ENCODE measurements at regions not wholly inside any gene's neighbourhood (a gene's known extent, or its start where the extent isn't known, plus 50 kb on each side); places are given as distances from the start of the nearest gene placed in this dataset.
A peak's percentile ranks its signal among the peaks of the same experiment; 100 is the strongest.

DNA sequence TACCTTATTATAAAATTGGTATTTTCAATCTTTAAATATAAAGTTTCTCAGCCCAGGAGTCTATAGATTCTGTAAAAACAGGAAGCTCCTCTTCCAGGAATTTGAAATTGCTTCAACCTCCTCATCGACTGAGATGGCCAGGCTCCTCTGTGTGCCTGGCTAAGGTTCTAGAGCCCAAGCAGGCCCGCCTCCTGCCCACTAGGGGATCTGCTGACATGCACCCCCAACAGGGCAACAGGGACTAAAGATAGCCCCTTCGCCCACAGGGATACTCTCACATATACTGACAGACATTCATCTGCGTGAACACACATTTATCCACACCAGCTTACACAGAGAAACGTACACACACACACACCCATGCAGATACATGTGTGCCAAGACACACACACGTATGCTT, 183.1 kb upstream of the TLE3 start:
- no peak for DNase-seq

DNA sequence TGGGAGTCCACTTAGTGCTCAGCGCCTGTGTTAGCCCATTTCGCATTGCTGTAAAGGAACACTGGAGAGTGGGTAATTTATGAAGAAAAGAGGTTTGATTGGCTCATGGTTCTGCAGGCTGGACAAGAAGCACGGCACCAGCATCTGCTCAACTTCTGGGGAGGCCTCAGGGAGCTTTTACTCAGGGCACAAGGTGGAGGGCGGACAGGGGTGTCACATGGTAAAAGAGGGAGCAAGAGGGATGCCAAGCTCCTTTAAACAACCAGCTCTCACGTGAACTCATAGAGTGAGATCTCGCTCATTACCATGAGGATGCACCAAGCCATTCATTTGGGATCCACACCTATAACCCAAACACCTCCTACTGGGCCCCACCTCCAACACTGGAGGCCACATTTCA, 181.4 kb upstream of the TLE3 start:
- no peak for DNase-seq

DNA sequence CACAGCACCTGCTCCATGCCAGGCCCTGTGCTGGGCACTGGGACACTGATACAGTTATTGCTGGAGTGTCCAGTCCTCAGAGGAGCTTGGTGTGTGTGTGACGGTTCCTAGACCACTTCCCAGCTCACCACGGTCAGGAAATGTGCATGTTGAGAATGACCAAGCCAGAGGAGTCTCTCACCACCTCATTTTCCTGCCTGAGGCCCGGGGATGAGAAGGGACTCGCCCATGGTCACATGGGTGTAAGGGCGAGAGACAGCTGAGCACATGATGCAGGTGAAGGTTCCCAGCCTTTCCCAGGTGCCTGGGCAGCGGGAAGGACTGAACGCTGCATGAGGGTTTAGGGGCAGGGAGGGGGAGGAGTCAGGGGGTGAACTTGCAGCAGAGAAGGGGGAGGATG, 180.9 kb upstream of the TLE3 start:
- no peak for DNase-seq

DNA sequence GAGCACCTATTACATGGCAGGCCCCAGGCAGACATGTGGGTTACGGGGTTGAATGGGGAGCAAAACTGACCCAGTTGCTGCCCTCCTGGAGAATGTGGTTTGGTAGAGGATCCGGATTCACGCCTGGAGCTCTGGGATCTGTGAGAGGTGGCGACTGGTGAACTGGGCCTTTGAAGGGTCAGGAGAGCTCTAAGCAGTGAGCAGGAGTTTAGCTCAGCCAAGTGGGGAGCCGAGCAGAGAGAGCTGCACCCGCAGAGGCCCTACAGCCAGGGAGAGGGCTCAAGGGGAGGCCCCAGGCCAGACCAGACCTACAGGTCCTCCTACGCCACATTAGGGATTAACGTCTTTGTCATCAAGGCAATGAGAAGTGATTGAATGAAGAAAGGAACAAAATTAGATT, 179.8 kb upstream of the TLE3 start:
- DNase-seq = no peak

DNA sequence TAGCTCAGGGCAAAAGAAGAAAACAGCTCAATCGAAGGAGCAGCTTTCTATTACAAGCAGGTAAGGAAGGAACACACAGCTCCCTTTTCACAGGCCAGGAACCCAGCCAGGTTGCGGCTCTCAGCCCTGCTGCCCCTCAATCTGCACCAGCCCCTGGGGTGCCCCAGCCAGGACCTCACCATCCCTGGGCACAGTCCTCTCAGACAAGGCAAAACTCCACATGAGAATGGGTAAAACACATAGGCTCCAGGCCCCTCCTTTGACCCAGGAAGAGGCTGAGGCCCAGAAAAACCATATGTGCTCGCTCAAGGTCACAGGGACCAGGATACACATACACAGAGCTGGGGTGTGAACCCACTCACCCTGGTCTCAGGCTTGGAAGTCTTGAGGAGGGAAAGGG, 178.7 kb upstream of the TLE3 start:
- DNase-seq = no peak

DNA sequence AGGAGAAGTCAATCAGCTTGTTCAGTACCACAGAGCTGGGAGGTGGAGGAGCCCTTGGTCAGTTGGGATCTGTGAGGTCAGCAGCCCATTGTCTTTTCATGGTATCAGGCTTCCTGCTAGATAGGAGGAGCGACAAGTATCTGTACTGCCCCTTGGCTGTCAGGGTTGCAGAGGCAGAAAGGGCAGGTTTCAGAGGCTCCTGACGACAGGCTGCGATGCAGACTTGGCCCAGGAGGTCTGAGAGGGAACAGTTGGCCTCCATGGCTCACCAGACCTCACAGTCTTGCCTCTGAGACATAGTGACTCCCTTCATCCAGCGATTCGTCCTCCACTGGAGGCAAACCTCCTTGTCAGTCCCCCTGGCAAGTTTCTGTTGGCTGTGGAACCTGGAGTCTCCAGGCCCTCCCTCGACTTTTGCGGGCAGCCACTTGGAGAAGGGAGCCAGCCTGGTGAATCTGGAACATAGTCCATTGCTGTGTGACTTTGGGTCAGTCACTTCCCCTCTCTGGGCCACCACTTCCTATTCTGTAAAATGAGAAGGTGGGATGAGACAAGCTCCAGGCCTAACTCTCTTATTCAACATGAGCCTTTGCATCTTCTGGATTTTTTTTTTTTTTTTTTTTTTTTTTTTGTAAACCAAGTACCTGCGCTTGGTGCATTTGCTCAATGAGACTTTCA, 177.9 kb upstream of the TLE3 start:
- no peak for DNase-seq

- no peak for DNase-seq
These were observed 177.2 kb upstream of the TLE3 start for GRCh38 chr15:70274908-70275307.

GRCh38 chr15:70274255-70274880, 176.7 kb upstream of the TLE3 start:
- DNase-seq = no peak

- DNase-seq = no peak
These were observed 176.1 kb upstream of the TLE3 start for GRCh38 chr15:70273808-70274207.

DNA sequence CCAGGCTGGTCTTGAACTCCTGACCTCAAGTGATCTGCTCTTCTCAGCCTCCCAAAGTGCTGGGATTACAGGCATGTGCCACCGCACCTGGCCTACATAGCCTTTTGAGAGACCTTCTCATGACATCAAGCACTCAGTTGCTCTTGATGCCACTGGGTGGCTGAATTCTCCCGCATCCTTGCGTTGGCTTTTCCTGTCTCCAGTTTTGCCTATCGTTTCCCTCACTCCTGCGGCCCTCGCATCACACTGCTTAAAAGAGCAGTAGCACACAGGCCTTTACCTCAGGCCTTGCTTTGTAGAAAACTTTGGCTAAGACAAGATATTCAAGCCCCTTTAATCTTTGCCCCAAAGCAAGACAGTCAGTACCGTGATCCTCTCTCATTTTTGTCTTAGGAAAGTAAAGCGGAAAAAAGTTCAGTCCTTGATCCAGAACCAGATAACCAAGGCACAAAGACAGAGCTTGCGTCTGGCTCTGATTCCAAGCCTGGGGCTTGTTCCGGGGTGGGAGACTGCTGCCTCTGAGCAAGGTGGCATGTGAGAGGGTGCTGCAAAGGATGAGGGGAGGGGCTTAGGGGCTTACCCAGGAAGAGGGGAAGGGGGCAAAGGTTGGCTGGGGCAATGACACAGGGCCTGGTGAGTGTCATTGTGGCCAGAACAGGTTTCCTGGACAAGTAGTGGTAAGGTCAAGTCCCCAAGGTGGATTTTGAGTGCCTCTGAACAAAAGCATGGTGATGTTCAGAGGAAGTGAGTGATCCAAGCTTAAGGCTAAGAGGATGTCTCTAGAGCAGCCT, 175.0 kb upstream of the TLE3 start:
- no peak for DNase-seq

DNA sequence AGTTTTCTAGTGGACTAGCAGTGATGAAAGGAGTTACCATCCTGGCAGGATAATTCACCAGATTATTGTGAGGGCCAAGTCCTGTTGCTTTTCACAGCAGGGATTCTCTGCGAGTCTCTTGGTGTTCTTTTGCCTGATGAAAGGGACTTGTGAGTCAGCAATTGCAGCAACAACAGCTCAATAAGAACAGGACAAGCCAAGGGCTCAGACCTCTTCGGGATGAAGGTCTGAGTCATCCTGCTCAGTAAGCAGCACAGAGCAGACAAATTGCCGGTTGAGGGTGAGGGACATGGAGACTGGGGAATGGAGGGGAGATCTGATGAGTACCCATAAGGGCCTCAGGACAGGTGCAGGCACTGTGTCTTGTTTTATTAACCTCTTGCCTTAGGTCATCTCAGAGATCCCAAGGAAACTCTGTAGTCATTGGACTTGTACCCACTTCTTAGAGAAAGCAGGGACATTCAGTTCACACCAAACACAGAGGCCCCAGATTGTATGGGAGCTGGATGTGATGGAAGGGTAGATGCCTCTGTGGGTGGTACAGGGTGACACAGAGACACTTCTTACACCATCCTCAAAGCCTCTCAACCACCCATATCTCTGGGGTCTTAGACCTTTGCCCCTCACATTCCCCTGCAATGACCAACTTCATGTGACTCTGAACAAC, 173.8 kb upstream of the TLE3 start:
- no peak for DNase-seq

DNA sequence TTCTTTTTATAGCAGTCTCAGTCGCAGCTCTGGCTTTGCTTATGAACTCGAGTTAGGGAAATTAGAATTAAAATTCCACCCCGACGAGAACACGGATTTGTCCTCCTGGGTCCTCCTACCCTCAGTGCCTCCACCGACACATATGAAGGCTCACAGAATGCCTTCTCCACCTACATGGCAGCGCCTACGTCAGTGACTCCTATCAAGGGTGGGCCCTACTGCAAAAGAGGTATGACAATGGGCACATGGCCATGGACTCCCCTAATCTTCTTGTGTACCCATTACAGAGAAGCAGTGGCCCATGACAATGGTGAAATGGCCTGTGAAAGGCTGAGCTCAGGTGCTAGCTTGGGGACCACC, 173.0 kb upstream of the TLE3 start:
- no peak for DNase-seq

DNA sequence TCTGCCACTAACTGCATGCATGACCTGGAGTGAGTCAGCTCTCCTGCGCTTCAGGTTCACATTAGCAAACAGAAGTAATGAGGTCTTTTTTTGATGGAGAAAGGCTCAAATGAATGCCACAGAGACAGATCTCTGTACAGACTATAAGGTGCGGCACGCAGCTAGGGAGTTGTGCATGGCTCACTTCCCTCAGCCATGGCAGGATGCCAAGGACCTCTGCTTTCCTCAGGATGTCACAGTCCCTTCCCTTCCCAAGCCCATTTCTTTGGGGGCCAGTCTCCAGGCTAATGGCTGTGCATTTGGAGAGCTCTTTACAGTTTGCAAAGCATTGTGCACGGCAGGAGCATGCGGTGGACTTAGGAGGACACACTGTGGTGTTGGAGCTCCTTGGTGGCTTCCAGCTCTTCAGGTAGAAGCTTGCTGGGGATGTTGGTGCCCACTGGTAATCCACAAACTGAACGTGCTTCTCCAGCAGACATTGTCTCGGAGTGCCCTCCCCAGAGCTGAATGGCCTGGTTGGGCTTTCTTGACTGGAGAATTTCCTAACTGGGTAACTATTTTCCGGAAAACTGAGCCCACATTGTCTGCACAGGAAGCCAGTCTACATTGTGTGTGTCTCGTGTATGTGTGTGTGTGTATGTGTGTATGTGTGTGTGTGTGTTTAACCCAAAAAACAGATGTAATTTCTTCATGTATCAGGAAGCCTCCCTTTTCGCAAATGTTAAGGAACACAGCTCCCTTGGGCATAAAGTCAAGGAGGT, 172.5 kb upstream of the TLE3 start:
- peak; percentile 46 for DNase-seq

GRCh38 chr15:70269311-70269911, 171.7 kb upstream of the TLE3 start:
- DNase-seq = no peak

GRCh38 chr15:70268698-70269251, 171.1 kb upstream of the TLE3 start:
- DNase-seq = no peak

DNA sequence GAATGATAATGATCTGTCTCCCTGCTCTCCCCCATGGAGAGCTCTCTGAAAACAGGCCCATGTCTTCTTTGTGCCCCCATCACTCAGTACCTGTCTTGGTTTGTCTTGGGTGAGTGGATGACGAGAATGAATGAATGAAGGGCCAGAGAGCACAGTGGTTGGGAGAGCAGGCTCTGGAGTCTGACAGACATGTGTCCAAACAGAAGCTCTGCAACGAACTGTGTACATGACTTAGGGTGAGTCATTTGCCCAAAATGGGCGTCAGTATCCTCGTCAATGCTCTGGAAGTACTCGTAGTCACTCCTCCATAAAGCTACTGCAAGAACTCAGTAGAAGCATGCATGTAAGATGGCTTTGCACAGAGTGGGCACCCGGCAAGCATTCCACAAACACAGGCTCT, 170.2 kb upstream of the TLE3 start:
- no peak for DNase-seq

- DNase-seq = no peak
These were observed 169.6 kb upstream of the TLE3 start for GRCh38 chr15:70267306-70267705.

DNA sequence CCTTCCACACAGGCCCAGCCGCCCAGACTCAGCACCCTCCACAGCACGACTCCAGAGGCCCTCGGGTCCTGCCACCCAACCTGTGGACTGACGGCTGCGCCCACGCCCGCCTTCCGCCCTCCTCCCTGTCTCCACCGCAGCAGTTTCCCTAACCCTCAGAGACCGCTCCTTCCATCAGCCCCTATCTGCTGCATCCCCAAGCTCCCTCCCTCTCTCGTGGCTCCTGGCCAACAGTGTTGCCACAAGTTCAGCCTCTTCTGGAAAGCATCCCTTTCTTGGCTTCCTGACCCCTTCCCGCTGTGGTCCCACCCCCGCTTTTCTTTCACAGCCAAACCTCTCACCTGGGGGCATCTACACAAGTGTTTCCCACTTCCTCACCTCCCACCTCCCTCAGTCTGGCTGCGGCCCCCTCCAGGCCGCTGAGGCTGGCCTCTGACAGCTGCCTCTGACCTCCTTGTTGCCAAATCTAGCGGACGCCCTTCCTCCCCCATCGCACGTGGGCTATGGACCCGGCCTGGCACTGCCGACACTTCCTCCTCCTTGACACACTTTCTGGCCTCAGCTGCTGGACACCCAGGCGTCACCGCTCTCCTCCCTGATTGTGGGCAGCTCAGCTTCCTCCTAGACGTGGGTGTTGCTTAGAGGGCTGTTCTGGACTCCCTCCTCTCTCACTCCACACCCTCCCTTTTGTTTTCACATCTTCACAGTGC, 168.8 kb upstream of the TLE3 start:
- peak; percentile 47 for DNase-seq

GRCh38 chr15:70265986-70266385, 168.3 kb upstream of the TLE3 start:
- DNase-seq = no peak

- no peak for DNase-seq
These were observed 167.8 kb upstream of the TLE3 start for GRCh38 chr15:70265466-70265978.

Measured in muscle of arm (tissue), 1 donor.